ENCODE measurements at regions not wholly inside any gene's neighbourhood (a gene's known extent, or its start where the extent isn't known, plus 50 kb on each side); places are given as distances from the start of the nearest gene placed in this dataset.
A peak's percentile ranks its signal among the peaks of the same experiment; 100 is the strongest.

DNA sequence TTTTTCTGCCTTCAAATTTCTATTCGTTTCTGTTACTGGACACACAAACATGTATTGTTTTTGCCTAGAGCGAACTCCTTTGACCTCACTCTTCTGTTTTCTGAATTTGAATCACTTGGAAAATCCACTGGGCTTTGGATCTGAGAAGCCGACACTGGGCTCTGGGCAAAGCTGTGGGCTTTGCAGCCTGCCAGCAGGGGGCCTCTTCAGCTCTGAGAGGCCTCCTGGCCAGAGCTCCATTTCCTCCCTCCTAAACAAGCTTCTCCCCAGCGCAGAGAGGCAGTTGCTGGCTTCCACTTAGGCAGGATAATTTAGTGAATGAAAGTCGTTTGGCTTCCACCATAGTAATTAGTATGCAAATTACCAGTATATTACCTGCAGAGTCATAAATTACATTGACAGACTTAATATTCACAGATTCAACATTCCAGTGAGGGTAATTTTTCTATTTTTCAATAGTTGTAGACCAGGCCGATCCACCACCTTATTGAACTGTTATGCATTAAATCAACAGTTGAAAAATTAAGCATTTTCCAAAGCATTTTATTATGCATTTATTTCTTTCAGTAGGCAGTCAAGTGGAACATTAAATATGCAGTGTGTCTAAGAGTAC lies 104.0 kb upstream of the ZNF366 start:
- H3K27me3 ChIP-seq (ENCODE audit: insufficient read depth, low read length, poor library complexity), result peaks cover 4% of the 10 kb centered on the region
- TF ChIP-seq EZH2 (IDR thresholded peaks at IDR 0.05; ENCODE audit: borderline replicate concordance, low read depth, low read length, severe bottlenecking), result no peak
- TF ChIP-seq, protein P1, sequence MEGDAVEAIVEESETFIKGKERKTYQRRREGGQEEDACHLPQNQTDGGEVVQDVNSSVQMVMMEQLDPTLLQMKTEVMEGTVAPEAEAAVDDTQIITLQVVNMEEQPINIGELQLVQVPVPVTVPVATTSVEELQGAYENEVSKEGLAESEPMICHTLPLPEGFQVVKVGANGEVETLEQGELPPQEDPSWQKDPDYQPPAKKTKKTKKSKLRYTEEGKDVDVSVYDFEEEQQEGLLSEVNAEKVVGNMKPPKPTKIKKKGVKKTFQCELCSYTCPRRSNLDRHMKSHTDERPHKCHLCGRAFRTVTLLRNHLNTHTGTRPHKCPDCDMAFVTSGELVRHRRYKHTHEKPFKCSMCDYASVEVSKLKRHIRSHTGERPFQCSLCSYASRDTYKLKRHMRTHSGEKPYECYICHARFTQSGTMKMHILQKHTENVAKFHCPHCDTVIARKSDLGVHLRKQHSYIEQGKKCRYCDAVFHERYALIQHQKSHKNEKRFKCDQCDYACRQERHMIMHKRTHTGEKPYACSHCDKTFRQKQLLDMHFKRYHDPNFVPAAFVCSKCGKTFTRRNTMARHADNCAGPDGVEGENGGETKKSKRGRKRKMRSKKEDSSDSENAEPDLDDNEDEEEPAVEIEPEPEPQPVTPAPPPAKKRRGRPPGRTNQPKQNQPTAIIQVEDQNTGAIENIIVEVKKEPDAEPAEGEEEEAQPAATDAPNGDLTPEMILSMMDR (IDR thresholded peaks at IDR 0.05; ENCODE audit: borderline replicate concordance, extremely low read depth, low read length, poor library complexity, severe bottlenecking), result peak; percentile 71
- H3K79me2 ChIP-seq (ENCODE audit: insufficient read depth, low read length), result no peaks in the 10 kb centered on the region
- no peaks in the 10 kb centered on the region for H3K4me1 ChIP-seq (ENCODE audit: insufficient read depth, low read length)
- no peaks in the 10 kb centered on the region for H3K9me3 ChIP-seq (ENCODE audit: insufficient read depth, low read length, severe bottlenecking)
- H3K9ac ChIP-seq (ENCODE audit: low read depth, low read length), result no peak overlapping the region
- H2AFZ ChIP-seq (ENCODE audit: low read depth, low read length), result no peak overlapping the region
- no peak overlapping the region for H3K4me2 ChIP-seq (ENCODE audit: insufficient read depth, low read length)
- ATAC-seq (ENCODE audit: insufficient read depth, low read depth), result peak; percentile 72; the same call in 2 of the 3 replicates
- peak; percentile 36 for DNase-seq
- no peaks in the 10 kb centered on the region for H4K20me1 ChIP-seq (ENCODE audit: insufficient read depth, low read length)
- H3K36me3 ChIP-seq (ENCODE audit: insufficient read depth, low read length), result no peaks in the 10 kb centered on the region
- H3K4me3 ChIP-seq (ENCODE audit: low read depth in 1 of 2, low read length in 2 of 2), result no peak overlapping the region
- no peak overlapping the region for H3K27ac ChIP-seq (ENCODE audit: low read length)

DNA sequence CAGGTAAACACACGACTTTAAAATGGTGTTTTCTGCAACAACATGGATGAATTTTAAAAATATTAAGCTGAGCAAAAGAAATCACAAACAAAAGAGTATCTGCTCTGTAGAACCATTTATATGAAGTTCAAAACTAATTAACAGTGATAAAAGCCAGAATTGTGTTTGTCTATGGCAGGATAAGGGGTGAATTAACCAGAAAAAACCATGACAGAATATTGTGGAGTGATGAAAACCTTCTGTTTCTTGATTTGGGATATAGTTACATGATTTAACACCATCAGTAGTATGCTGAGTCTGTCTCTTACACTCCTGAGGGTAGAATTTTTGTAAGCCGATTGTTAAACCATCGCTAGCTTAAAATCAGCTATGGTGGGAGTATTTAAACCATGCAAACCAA lies 101.7 kb upstream of the ZNF366 start:
- Histone ChIP-seq H3K4me3 (ENCODE audit: low read depth in 1 of 2, low read length in 2 of 2) (no peak overlapping the region), H3K27me3 (ENCODE audit: insufficient read depth, low read length, poor library complexity) (peaks cover 4% of the 10 kb centered on the region), H2AFZ (ENCODE audit: low read depth, low read length) (no peak overlapping the region), H3K79me2 (ENCODE audit: insufficient read depth, low read length) (no peaks in the 10 kb centered on the region), H3K9ac (ENCODE audit: low read depth, low read length) (no peak overlapping the region), H3K27ac (ENCODE audit: low read length) (no peak overlapping the region), H3K36me3 (ENCODE audit: insufficient read depth, low read length) (no peaks in the 10 kb centered on the region), H4K20me1 (ENCODE audit: insufficient read depth, low read length) (no peaks in the 10 kb centered on the region), H3K9me3 (ENCODE audit: insufficient read depth, low read length, severe bottlenecking) (no peaks in the 10 kb centered on the region), H3K4me1 (ENCODE audit: insufficient read depth, low read length) (no peaks in the 10 kb centered on the region), H3K4me2 (ENCODE audit: insufficient read depth, low read length) (no peak overlapping the region)
- ATAC-seq (ENCODE audit: insufficient read depth, low read depth), result no peak
- DNase-seq, result no peak
- TF ChIP-seq EZH2 (IDR thresholded peaks at IDR 0.05; ENCODE audit: borderline replicate concordance, low read depth, low read length, severe bottlenecking), result no peak
- TF ChIP-seq, protein P1 (IDR thresholded peaks at IDR 0.05; ENCODE audit: borderline replicate concordance, extremely low read depth, low read length, poor library complexity, severe bottlenecking), result no peak

DNA sequence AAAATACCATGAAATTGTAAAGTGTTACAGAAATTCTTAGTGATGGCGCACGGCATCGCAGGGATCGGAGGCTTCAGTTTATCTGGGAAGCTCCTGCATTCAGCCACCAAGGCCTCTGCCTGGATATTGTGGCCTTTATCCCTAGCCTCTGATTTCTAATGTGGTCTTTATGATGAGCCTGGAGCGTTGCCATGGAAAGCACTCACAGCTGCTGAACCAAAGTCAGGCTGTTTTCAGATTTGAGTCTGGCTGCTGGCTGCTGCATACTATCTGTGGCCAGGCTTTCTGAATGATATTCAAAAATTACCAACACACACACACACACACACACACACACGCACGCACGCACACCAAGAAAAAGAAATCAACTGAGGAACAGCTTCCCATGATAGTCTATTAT lies 101.1 kb upstream of the ZNF366 start:
- H3K4me1 ChIP-seq (ENCODE audit: insufficient read depth, low read length), result no peaks in the 10 kb centered on the region
- no peak for ATAC-seq (ENCODE audit: insufficient read depth, low read depth)
- H3K9me3 ChIP-seq (ENCODE audit: insufficient read depth, low read length, severe bottlenecking), result no peaks in the 10 kb centered on the region
- no peak overlapping the region for H3K27ac ChIP-seq (ENCODE audit: low read length)
- peaks cover 4% of the 10 kb centered on the region for H3K27me3 ChIP-seq (ENCODE audit: insufficient read depth, low read length, poor library complexity)
- no peak overlapping the region for H3K4me3 ChIP-seq (ENCODE audit: low read depth in 1 of 2, low read length in 2 of 2)
- H2AFZ ChIP-seq (ENCODE audit: low read depth, low read length), result no peak overlapping the region
- H3K9ac ChIP-seq (ENCODE audit: low read depth, low read length), result no peak overlapping the region
- no peak for TF ChIP-seq EZH2 (IDR thresholded peaks at IDR 0.05; ENCODE audit: borderline replicate concordance, low read depth, low read length, severe bottlenecking)
- TF ChIP-seq, protein P1 (IDR thresholded peaks at IDR 0.05; ENCODE audit: borderline replicate concordance, extremely low read depth, low read length, poor library complexity, severe bottlenecking), result no peak
- H4K20me1 ChIP-seq (ENCODE audit: insufficient read depth, low read length), result no peaks in the 10 kb centered on the region
- H3K36me3 ChIP-seq (ENCODE audit: insufficient read depth, low read length), result no peaks in the 10 kb centered on the region
- DNase-seq, result no peak
- no peak overlapping the region for H3K4me2 ChIP-seq (ENCODE audit: insufficient read depth, low read length)
- no peaks in the 10 kb centered on the region for H3K79me2 ChIP-seq (ENCODE audit: insufficient read depth, low read length)
